ENCODE measurements at regions not wholly inside any gene's neighbourhood (a gene's known extent, or its start where the extent isn't known, plus 50 kb on each side); places are given as distances from the start of the nearest gene placed in this dataset.

DNA sequence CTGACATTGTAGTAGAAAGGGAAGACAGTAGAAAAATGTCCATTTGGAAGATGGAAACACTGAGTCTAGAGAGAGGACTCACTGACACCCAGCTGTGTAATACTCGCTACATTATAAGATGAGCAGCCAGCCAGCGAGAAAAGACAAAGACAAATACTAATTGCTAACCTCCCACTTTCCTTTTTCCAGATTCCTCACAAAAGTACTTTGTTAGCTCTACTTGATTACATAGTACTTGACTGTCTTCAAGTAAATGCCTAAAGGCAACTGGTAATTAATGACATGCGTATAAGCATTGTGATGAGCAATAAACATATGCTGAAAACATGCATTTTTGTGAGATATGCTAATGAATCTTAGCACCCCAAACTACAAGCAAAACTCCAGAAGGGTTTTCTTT is 363.1 kb downstream of the GPAM start:
- DNase-seq (ENCODE audit: low read depth in 2 of 2), result no peak

DNA sequence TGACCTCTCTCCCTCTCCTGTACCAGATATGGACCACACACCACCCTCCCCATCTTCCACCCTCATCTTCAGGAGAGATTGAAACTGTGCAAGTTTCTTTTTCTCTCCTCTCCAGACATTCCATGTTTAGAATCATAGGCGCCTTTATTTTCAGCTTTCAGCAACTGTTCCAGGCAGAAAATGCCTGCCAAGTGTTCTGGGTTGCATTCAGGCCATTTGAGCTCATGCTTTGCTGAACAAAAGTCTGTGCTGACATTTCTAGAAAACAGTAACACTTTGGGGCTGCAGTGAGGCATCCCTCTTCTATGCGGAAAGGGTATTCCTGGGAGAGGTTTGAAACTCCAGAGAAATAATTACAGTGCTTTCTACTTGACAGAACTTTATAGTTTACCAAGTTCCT is 361.7 kb downstream of the GPAM start:
- no peak for DNase-seq (ENCODE audit: low read depth in 2 of 2)

DNA sequence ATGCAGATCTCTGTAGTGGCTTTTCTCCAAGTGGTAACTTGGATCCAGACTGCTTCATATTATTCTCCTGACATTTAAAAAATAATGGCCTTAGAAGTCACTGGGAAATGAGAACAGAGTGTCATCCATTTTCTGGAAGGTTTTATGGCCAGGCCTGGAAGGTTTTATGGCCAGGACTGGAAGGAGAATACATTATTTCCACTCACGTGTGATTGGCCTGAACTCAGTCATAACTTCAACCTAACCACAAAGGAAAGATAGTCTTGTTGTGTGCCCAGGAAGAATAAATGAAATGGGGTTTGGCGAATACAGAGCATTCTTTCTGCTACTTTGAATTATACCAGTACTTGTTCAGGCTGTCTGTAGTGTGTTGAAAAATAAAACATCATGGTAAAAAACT is 360.9 kb downstream of the GPAM start:
- DNase-seq (ENCODE audit: low read depth in 2 of 2), result no peak

DNA sequence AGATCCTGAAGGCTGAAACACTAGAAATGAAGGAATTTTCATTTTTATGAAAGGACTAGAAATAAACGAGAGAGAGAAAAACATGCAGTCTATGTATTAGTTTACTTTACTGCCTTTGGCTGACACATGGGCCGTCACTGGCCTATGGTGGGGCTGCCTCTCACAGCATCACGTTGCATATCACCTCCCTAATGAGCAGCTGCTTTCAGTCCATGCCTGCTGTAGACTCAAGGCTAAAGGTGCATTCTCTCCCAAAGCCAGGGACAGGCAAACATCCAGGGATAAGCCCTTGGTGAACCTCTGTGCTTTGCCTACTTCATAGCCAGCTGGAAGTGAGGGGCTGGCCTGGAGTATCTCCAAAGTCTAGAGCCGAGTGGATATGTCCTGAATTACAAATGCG is 359.4 kb downstream of the GPAM start:
- DNase-seq (ENCODE audit: low read depth in 2 of 2), result no peak

DNA sequence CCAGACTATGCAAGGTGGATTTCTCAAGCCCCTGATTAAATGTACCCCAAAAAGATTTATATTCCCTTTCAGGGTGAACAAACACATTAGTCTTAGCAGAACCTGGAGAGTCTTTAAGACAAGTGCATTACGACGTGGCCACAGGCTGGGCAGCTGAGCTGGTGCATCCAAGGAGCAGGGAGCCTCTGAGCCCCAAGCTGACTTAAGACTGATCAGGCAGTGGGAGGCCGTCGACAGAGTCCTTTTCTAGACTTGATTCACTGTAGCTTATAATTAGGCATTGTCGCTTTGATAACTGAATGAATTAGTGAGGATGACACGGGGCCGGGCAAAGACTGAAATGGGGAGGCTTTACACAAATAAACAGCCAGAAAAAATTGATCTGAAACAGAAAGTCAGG is 353.2 kb downstream of the GPAM start:
- no peak for DNase-seq (ENCODE audit: low read depth in 2 of 2)

DNA sequence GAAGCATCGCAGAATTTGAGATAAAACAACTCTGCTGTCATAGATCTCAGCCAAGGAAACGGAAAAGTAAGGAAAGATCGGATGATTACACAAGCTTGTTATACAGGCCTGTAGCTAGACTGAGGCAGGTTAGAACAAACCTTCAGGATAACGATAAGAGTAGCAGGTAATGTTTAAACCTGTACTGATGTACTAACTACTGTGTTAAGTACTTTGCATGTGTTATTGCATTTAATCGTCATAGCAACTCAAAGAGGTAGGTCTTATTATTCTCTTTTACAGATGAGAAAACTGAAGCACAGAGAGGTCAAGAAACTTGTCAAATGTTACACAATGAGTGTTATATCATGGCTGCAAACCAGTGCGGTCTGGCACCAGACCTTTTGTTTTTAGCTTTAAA is 352.5 kb downstream of the GPAM start:
- DNase-seq (ENCODE audit: low read depth in 2 of 2), result no peak

DNA sequence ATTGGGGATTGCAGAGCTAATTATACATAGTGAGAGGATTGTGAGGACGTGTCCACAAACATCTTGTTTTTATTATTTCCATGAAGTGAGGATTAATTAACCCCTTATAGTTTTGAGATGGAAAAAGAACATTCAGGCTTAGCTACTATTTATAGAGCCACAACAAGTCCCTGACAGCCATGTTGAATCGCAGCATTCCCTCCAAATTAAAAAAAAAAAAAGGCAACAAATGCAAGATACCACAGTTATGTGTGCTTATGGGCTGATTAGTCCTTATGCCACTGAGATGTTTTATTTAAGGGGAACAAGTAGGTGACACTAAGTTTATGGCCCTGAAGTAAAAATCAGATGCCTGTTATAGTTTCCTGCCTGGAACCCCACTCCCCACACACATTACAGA is 350.3 kb downstream of the GPAM start:
- DNase-seq (ENCODE audit: low read depth in 2 of 2), result no peak

DNA sequence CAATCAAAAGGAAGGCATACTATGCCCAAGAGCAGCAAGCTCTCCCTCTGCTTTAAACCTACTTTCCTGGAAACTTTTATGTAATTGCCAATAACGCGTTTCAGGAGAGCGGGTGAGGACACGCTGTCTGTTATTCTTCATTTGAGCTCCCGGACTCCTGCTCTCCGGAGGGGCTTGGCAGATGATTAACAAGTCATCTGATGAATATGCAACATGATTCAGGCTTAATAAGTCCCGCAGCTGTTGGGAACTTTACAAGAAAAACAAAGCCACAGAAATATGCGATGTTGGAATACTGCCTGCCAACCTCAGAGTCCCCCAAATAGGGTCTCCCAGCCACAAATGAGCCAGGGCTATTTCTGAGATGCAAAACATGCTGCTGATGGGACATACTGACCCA is 348.0 kb downstream of the GPAM start:
- DNase-seq (ENCODE audit: low read depth in 2 of 2), result no peak

DNA sequence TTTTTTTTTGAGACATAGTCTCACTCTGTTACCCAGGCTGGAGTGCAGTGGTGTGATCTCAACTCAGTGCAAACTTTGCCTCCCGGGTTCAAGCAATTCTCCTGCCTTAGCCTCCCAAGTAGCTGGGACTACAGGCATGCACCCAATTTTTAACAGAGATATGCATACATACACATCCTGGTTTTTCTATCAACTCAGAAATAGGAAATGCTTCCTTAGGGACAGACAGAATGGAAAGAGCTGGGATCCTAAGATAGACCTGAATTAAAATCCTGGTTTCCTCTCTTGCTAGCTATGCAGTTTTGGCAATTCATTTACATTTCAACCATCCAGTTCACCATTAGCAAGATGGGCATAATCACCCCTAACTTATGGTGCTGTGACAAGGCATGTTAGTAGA is 347.5 kb downstream of the GPAM start:
- no peak for DNase-seq (ENCODE audit: low read depth in 2 of 2)

DNA sequence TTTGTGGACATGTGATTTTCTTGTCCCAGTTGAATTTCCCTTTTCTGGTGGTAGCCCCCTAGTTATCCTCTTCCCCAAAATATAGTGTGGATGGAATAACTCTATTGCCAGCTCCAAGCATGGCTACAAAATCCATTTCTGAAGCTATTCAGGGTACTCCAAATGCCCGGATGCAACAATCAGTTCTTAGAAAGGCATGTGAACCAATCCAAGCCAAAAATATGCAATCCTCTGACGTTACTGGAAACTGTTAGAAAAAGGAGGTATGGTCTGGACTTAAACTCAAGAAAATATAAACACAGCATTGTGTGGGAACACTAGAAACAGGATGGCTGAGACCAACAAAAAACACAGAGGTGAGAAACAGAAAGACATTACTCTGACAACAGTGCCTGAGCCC is 347.0 kb downstream of the GPAM start:
- no peak for DNase-seq (ENCODE audit: low read depth in 2 of 2)

DNA sequence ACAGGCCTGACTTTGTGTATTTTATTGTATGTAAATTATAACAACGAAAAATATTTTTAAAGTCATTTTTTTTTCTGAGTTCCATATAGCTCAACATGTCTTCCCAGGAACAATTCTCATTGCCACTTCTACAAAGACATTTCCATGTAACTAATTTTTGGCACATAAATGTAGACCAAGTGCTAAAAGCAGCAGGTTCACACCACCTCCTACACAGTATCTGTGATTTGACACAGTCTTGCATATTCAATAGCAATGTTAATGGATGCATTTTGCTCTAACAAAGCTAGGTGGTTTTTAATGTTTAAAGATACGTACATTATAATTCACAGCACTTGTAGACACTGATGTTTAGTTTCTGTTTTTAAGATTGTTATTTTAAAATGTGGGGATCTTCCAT is 346.5 kb downstream of the GPAM start:
- no peak for DNase-seq (ENCODE audit: low read depth in 2 of 2)

DNA sequence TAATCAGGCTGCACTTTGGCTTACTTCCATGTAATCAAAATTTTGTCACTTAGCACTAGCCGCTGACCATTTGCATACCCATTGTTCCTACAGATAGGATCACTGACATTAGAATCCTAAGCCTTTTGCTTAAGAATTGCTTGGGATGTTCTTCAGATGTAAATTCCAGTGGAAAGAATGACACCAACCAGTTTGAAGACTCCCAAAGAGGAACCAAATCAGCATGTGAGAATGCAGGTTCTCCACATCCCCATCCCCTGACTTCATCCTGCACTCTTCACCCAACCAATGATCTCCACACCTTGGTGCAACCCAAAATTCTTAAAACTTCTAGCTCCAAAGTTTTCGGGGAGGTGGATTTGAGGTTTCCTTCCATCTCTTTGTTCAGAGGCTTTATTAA is 345.6 kb downstream of the GPAM start:
- DNase-seq (ENCODE audit: low read depth in 2 of 2), result no peak

DNA sequence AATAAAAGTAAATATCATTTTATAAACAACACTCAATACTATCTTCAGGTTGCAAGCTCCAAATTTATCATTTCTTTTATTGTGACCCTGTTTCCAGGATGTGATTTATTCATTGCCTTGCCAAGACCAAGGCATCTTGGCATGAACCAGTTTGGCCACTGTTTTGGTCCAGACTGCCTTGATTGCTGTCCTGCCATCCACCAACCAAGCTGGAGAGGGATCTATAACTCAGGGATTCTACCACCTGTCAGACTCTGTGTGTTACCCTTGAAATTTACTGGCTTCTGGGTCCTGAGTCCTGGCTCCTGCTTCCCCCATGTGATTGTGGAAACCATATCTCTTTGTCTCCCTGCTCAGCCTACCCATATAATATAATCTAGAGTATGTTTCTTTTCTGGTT is 343.0 kb downstream of the GPAM start:
- DNase-seq (ENCODE audit: low read depth in 2 of 2), result no peak

DNA sequence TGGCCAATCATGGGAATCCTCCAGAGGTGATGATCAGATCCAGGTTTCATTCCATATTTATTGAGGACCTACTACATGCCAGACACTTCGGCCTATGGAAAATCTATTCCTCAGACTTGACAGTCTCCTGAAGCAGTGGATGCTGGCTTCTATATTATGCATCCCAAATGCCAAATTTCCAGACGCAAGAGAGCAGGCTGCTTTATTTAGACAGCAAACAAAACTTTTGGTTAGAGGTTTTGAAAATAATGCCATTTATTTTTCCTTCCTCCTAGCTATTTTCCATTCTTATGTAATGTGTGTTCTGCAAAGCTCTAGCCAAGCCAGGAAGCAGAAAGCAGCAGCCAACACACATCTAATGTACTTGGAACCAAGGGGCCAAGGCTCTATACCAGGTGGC is 330.8 kb downstream of the GPAM start:
- DNase-seq (ENCODE audit: low read depth in 2 of 2), result no peak

DNA sequence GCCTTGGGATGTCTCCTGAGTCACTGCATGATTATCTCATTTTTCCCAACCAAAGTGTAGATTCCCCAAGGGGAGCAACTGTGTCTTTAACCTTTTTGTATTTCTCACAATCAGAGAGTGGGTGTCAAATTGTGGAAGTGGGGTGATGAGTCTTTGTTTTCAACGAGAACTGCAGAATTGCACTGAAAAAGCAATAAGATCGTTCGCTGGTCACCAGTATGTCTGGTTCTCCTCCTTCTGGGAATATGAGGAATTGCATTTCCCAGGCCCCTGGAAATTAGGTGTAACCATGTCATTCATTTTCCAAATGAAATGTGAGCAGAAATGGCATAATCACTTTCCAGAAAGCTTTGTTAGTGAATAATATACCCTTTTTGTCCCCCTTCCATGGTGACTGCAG is 326.9 kb downstream of the GPAM start:
- DNase-seq (ENCODE audit: low read depth in 2 of 2), result no peak

DNA sequence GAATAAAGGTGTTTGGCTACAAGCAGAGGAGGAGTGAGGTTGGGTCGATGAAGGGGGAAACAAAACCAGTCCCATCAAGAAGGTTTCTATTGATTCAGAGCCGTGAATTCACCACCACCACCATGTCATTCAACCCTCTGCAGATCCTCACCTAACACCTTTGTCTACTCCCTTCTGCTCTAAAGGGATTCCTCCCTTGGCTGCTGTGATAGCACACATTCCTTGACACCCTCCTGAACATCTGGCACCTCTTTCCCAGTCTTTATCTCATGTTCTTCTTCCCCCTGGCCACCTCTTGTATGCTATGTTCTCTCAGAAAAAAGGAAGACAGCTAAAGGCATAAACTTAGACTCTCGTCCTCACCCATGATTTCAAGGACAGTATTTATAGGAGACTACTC is 318.0 kb downstream of the GPAM start:
- DNase-seq (ENCODE audit: low read depth in 2 of 2), result no peak

DNA sequence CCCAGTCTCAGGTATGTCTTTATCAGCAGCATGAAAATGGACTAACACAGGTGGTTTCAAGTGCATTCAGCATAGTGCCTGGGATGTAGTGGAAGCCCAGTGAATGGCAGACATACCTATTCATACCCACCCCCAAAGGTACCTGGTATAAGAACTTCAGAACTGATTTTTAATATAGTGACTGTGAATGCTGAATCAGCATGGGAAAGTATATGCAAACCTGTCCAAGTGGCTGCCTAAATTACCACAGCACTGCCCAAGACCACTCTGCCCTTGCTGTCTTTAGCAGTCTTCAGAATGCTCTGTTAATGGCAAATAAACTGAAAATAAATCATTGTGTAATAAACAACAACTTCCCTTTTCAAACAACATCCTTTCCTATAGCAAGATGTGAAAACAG is 312.1 kb downstream of the GPAM start:
- no peak for DNase-seq (ENCODE audit: low read depth in 2 of 2)

DNA sequence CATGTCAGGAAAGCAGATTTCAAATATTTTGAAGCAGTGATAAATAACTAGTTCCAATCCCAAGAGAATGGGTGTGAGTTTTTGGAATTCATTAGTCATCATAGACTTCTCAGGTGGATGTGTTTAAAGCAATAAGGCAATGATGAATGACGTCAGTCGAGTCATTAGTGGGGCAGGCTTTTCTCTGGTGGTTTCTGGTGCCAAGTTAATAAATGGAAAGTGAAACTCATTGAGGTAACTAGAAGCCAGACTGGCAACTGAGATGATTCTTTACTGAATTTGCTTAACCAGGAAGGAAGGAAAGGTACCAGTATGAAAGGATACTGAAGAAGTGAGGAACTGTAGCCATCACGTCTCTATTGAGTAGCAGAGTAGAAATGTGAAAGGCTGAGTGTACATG is 311.0 kb downstream of the GPAM start:
- DNase-seq (ENCODE audit: low read depth in 2 of 2), result no peak

DNA sequence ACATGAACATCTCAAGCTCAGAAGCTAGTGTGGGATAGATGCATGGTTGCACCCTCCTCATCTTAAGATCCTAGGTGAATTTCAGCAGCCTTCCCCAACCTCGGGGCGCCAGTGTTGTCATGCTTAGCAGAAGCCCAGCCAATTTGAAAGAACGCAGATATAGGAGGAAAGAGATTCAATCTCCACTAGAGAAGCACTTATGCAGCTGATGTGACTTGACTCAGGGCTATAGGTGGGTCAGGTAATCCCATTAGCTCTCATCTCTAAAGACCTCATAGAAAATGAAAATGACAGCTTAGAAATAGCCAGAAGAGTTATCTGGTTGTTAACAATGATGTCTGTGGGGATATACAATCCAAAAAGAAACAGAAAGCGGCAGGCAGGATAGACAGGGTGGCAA is 310.5 kb downstream of the GPAM start:
- no peak for DNase-seq (ENCODE audit: low read depth in 2 of 2)

DNA sequence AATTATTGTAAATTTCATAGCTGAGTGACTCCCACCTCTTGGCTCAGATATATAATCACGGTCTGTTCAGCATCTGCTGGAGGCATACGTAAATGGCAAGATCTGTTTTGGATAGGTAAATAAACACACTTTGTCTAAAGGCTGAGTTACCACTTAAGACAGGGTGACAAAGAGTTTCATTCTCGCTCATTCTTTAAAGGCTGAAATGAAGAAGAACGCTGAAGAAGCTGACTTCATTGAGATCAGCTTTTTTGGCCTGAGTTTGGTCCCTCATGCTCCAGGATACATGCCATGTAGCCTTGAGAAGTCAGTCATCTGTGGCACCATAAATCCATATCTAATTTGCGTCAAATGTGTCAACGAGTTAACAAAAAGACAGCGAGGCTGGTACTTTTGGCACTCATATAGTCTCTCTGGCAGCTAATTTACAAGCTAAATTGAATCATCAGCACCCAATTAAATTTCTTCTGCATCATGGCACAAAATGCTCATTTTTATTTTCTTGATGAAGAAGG is 309.9 kb downstream of the GPAM start:
- no peak for DNase-seq (ENCODE audit: low read depth in 2 of 2)

DNA sequence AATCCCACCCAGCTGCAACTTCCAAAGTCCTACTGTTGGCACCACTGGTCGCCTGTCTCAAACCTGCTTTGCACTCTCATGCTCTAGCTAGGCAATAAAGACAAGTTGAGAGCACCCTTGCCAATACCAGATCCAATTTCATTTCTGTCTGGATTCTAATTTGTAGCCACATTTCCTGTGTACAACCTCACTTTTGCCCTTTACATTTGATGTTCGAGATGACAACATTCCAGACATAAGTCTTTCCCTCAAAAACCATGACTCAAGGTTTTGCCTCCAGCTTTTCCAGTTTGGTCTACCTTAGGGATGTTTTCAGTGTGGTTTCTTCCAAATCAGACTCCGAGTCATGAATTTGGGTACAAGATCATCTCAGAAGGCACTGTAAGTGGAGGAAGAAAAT is 309.0 kb downstream of the GPAM start:
- DNase-seq (ENCODE audit: low read depth in 2 of 2), result no peak

DNA sequence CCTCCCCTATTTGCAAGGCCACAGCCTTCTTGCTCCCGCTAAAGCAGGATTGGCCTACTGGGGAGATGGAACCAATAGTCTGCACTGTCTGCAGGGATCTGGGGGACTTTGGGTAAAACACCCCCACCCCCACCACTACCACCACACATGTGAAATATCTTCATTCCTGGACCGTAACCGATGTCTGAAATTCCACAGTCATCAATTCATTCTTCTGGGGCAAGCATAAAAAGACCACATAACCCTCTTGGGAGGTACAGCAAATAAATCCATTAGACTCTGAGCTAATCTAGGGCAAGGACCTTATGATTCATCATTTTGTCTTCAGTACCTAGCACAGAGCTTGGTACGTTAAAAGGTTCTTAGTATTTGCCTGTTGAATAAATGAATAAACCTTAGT is 307.8 kb downstream of the GPAM start:
- DNase-seq (ENCODE audit: low read depth in 2 of 2), result no peak

DNA sequence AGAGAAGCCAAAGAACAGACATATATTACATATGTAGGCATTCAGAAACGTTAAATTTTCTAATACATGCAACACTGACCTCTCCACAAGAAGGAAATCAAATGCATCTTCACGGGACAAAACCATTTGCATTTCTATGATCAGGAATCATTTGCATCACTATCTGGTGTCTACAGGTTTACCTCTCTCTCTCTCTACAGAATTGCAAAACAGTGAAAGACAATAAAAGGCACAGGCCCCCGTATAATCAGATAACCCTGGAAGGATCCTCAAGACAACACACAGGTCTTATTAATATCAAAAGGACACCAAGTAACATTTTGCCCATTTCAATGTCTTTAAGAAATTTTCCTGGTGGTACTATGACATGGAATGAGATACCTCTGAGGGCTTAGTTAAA is 306.3 kb downstream of the GPAM start:
- DNase-seq (ENCODE audit: low read depth in 2 of 2), result no peak

DNA sequence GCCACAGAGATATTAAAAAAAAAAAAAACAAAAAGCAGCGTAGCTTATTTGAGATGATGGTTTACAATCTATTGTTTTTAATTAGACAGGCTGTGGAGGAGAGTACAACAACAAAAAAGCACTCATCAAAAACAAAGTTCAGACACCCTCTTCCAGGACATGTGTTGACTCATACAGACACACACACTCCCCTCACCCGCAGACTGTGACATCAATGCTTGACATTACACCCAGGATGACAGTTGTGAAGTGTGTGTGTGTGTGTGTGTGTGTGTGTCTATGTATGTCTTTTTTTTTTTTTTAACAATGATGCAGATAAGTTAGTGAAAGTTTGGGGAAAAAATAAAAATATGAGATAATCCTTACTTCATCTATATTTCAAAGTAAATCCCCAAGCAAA is 303.6 kb downstream of the GPAM start:
- DNase-seq (ENCODE audit: low read depth in 2 of 2), result no peak

DNA sequence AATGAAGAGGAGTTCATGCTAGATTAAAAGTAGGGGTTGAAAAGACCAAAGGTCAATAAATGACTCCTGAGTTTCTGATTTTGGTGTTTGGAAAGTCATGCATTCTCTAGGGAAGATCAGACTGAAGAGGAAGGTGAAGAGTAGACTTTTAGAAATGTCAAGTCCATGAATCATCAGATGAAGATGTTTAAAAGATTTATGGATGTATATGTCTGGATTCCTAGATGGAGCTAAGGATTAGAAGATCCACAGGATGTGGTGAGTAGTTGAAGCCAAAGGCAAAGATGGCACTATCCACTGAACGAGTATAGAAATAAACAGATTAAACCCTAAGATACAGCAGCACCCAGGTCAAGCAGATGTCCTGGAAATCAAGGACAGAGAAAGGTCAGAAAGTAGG is 298.5 kb downstream of the GPAM start:
- DNase-seq (ENCODE audit: low read depth in 2 of 2), result no peak
